ENCODE measurements at regions not wholly inside any gene's neighbourhood (a gene's known extent, or its start where the extent isn't known, plus 50 kb on each side); places are given as distances from the start of the nearest gene placed in this dataset.

DNA sequence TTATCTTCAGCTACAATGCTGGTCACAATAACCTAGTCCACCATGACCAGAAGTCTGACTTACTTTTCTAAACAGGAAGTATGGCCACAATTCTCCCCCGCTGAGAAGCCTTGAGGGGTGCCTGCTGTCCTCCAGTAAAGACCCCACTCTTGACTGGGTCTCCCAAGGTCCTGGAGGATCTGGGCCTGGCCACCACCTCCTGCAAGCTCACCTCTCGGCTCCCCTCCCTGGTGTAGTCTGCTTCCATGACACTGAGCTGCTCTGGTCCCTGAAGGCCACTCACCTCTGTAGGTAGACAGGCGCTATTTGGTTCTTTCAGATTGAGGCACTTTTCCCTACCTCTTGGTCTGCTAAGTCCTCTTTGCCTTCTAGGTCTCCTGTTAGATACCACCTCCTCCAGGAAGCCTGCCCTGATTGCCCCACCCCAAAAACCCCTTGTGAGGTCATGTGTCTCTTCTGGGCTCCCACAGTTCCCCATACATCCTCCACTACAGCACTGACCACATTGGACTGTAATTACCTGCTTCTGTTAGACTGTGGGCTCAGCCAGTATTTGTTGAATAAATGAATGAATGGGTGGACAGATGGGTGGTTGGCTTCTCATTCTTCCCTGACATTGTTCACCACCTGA lies 62.6 kb upstream of the IER5L start:
- Histone ChIP-seq H3K27ac (ENCODE audit: insufficient read depth, low read length) (no peak overlapping the region), H3K4me3 (replicated peaks in 1 of 4; ENCODE audit: control extremely low read depth in 1 of 4, insufficient read depth in 1 of 4, low read depth in 3 of 4, low read length in 4 of 4) (no peak overlapping the region), H2AFZ (ENCODE audit: low read length) (no peak overlapping the region), H3K4me1 (ENCODE audit: control insufficient read depth, extremely low read depth, insufficient read depth, low read length) (peaks cover 6% of the 10 kb centered on the region), H4K20me1 (ENCODE audit: control insufficient read depth, extremely low read depth, insufficient read depth, low read length) (no peaks in the 10 kb centered on the region), H3K27me3 (ENCODE audit: control insufficient read depth, insufficient read depth, low read length) (no peaks in the 10 kb centered on the region), H3K36me3 (ENCODE audit: control insufficient read depth, insufficient read depth, low read length) (no peaks in the 10 kb centered on the region), H3K4me2 (ENCODE audit: extremely low read depth, insufficient read depth, low read length) (no peak overlapping the region), H3K9ac (ENCODE audit: insufficient read depth, low read length) (no peak overlapping the region), H3K79me2 (ENCODE audit: control insufficient read depth, insufficient read depth, low read length) (no peaks in the 10 kb centered on the region), H3K9me3 (ENCODE audit: control insufficient read depth, insufficient read depth, low read depth, low read length) (no peaks in the 10 kb centered on the region)
- DNase-seq (ENCODE audit: low read depth in 2 of 2): no peak
- no peak for TF ChIP-seq EZH2 (IDR thresholded peaks at IDR 0.05; ENCODE audit: low read length, missing control alignments)
- TF ChIP-seq, protein P1, sequence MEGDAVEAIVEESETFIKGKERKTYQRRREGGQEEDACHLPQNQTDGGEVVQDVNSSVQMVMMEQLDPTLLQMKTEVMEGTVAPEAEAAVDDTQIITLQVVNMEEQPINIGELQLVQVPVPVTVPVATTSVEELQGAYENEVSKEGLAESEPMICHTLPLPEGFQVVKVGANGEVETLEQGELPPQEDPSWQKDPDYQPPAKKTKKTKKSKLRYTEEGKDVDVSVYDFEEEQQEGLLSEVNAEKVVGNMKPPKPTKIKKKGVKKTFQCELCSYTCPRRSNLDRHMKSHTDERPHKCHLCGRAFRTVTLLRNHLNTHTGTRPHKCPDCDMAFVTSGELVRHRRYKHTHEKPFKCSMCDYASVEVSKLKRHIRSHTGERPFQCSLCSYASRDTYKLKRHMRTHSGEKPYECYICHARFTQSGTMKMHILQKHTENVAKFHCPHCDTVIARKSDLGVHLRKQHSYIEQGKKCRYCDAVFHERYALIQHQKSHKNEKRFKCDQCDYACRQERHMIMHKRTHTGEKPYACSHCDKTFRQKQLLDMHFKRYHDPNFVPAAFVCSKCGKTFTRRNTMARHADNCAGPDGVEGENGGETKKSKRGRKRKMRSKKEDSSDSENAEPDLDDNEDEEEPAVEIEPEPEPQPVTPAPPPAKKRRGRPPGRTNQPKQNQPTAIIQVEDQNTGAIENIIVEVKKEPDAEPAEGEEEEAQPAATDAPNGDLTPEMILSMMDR (conservative IDR thresholded peaks at IDR 0.05 in 1 of 2, IDR thresholded peaks at IDR 0.05 in 1 of 2; ENCODE audit: low read depth in 1 of 2, low read length in 2 of 2): no peak

DNA sequence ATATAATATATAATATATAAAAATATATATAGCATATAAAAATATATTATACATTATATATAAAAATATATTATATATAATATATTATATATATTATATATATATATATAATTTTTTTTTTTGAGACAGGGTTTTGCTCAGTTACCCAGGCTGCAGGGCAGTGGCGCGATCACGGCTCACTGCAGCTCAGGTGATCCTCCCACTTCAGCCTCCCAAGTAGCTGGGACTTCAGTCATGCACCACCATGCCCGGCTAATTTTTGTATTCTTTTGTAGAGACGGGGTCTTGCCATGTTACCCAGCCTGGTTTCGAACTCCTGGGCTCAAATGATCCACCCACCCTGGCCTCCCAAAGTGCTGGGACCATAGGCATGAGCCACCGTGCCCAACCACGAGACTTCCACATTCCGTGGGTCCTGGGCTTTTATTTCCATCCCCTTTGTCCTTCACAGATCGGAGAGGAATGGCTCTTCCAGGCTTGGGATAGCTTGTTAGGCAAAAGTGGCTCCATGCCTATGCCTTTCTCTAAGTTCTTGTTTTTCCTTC lies 62.0 kb upstream of the IER5L start:
- TF ChIP-seq, protein P1 (conservative IDR thresholded peaks at IDR 0.05 in 1 of 2, IDR thresholded peaks at IDR 0.05 in 1 of 2; ENCODE audit: low read depth in 1 of 2, low read length in 2 of 2): no peak
- no peak overlapping the region for H3K4me2 ChIP-seq (ENCODE audit: extremely low read depth, insufficient read depth, low read length)
- no peaks in the 10 kb centered on the region for H3K36me3 ChIP-seq (ENCODE audit: control insufficient read depth, insufficient read depth, low read length)
- no peak overlapping the region for H3K27ac ChIP-seq (ENCODE audit: insufficient read depth, low read length)
- H3K9ac ChIP-seq (ENCODE audit: insufficient read depth, low read length): no peak overlapping the region
- H3K9me3 ChIP-seq (ENCODE audit: control insufficient read depth, insufficient read depth, low read depth, low read length): no peaks in the 10 kb centered on the region
- peaks cover 6% of the 10 kb centered on the region for H3K4me1 ChIP-seq (ENCODE audit: control insufficient read depth, extremely low read depth, insufficient read depth, low read length)
- no peak overlapping the region for H3K4me3 ChIP-seq (replicated peaks in 1 of 4; ENCODE audit: control extremely low read depth in 1 of 4, insufficient read depth in 1 of 4, low read depth in 3 of 4, low read length in 4 of 4)
- no peak for DNase-seq (ENCODE audit: low read depth in 2 of 2)
- H2AFZ ChIP-seq (ENCODE audit: low read length): no peak overlapping the region
- H3K79me2 ChIP-seq (ENCODE audit: control insufficient read depth, insufficient read depth, low read length): no peaks in the 10 kb centered on the region
- no peaks in the 10 kb centered on the region for H3K27me3 ChIP-seq (ENCODE audit: control insufficient read depth, insufficient read depth, low read length)
- H4K20me1 ChIP-seq (ENCODE audit: control insufficient read depth, extremely low read depth, insufficient read depth, low read length): no peaks in the 10 kb centered on the region

DNA sequence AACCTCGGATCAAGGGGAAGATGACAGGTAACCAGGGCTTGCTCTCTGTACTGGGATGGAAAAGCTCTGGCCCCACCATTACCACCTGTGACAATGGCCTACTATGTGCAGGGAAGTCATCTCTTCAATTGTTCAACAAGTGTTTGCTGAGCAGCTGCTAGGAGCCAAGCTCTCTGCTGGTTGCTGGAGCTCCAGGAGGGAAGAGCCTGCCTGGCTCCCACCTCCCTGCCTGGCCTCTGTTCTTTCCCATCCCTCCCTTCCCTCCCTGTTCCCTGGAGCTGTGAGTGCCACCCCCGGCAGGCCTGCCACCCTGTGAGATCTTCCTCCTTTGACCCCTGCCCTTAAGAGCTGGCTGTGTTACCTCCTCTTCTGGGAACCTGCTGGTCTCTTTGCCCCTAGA lies 59.7 kb upstream of the IER5L start:
- peaks cover 6% of the 10 kb centered on the region for H3K4me1 ChIP-seq (ENCODE audit: control insufficient read depth, extremely low read depth, insufficient read depth, low read length)
- no peaks in the 10 kb centered on the region for H3K27me3 ChIP-seq (ENCODE audit: control insufficient read depth, insufficient read depth, low read length)
- DNase-seq (ENCODE audit: low read depth in 2 of 2): no peak
- H2AFZ ChIP-seq (ENCODE audit: low read length): no peak overlapping the region
- H3K9ac ChIP-seq (ENCODE audit: insufficient read depth, low read length): no peak overlapping the region
- no peak for TF ChIP-seq EZH2 (IDR thresholded peaks at IDR 0.05; ENCODE audit: low read length, missing control alignments)
- TF ChIP-seq, protein P1 (conservative IDR thresholded peaks at IDR 0.05 in 1 of 2, IDR thresholded peaks at IDR 0.05 in 1 of 2; ENCODE audit: low read depth in 1 of 2, low read length in 2 of 2): no peak
- no peak overlapping the region for H3K27ac ChIP-seq (ENCODE audit: insufficient read depth, low read length)
- H3K79me2 ChIP-seq (ENCODE audit: control insufficient read depth, insufficient read depth, low read length): no peaks in the 10 kb centered on the region
- no peak overlapping the region for H3K4me3 ChIP-seq (replicated peaks in 1 of 4; ENCODE audit: control extremely low read depth in 1 of 4, insufficient read depth in 1 of 4, low read depth in 3 of 4, low read length in 4 of 4)
- H4K20me1 ChIP-seq (ENCODE audit: control insufficient read depth, extremely low read depth, insufficient read depth, low read length): no peaks in the 10 kb centered on the region
- no peaks in the 10 kb centered on the region for H3K36me3 ChIP-seq (ENCODE audit: control insufficient read depth, insufficient read depth, low read length)
- no peaks in the 10 kb centered on the region for H3K9me3 ChIP-seq (ENCODE audit: control insufficient read depth, insufficient read depth, low read depth, low read length)
- H3K4me2 ChIP-seq (ENCODE audit: extremely low read depth, insufficient read depth, low read length): no peak overlapping the region

All from fibroblast of lung (primary cell).